HepG2 (cell line): ENCODE measurements at regions not wholly inside any gene's neighbourhood (a gene's known extent, or its start where the extent isn't known, plus 50 kb on each side); places are given as distances from the start of the nearest gene placed in this dataset.

Experiments
- ATAC-seq: fragments of 200-7000 bp; cut with Tn5 transposase; 3 replicates; pipeline ENCODE4 v1.9.1; 2020; ENCODE audit warnings: mild to moderate bottlenecking, moderate library complexity
- BruUV-seq: library from RNA; stranded (reverse); fragments of 400-500 nt; replicated peaks from 2 replicates; lab custom pipeline; 2021; lab: Mats Ljungman, UMichigan
- CTCF ChIA-PET: fragments of 300-600 bp; formaldehyde crosslinking; extraction: SDS; loops from one replicate; lab custom pipeline; 2021; ENCODE audit warnings: low total read pairs, inconsistent platforms, low intra/inter-chr PET ratio; lab: Yijun Ruan, JAX
- POLR2A ChIA-PET: fragments of 350-600 bp; sonication (Branson Sonifier 250); formaldehyde crosslinking; loops from one replicate; lab custom pipeline; 2020; ENCODE audit warnings: antibody characterized with exemption, inconsistent platforms; lab: Yijun Ruan, JAX
- DNase-seq: peaks from one replicate; pipeline ENCODE4 v3.0.0-alpha.2; 2015; ENCODE audit warnings: low spot score
- FAIRE-seq: peaks from 3 replicates; lab custom pipeline; 2011; peaks lifted over from hg19 to GRCh38; lab: Jason Lieb, UNC
- H2AFZ ChIP-seq: one replicate; pipeline ENCODE4 v1.6.1; 2011; ENCODE audit warnings: low read length, inconsistent platforms
- H3K27ac ChIP-seq: fragments of 300-600 bp; 3 replicates; pipeline ENCODE4 v1.8.0; 2011; ENCODE audit warnings: mixed run types, mild to moderate bottlenecking, mixed read lengths, low read length, inconsistent platforms; ENCODE audit not compliant: insufficient read depth; ENCODE audit errors: extremely low read length
- H3K27me3 ChIP-seq, 2 experiments: fragments of 200-600 bp in 1 of 2; 2 replicates in 1 of 2; 3 replicates in 1 of 2; pipeline versions ENCODE4 v1.6.0 to v1.8.0; 2011; ENCODE audit warnings: low read length in 2 of 2, mild to moderate bottlenecking in 2 of 2, moderate library complexity in 2 of 2, inconsistent platforms in 1 of 2; ENCODE audit not compliant: insufficient read depth in 2 of 2, control insufficient read depth in 1 of 2
- H3K36me3 ChIP-seq, 2 experiments: fragments of 200-600 bp in 1 of 2; replicated peaks in 1 of 2; 2 replicates in 1 of 2; 3 replicates in 1 of 2; pipeline versions ENCODE4 v1.5.1 to v1.8.0; 2011; ENCODE audit warnings: low read length in 2 of 2, inconsistent platforms in 1 of 2; ENCODE audit not compliant: insufficient read depth in 2 of 2, control insufficient read depth in 1 of 2
- H3K4me1 ChIP-seq: 2 replicates; pipeline ENCODE4 v1.5.1; 2012; ENCODE audit warnings: low read length, inconsistent platforms; ENCODE audit not compliant: insufficient read depth
- H3K4me2 ChIP-seq: 2 replicates; pipeline ENCODE4 v1.6.0; 2011; ENCODE audit warnings: low read depth, low read length, inconsistent platforms
- H3K4me3 ChIP-seq, 3 experiments: fragments of 200-600 bp in 1 of 3; sonication (generic), shearing (Covaris generic) in 1 of 3; replicated peaks in 1 of 3; 2 replicates each; pipeline ENCODE4 v1.5.1; 2011 to 2016; ENCODE audit warnings: low read length in 3 of 3, inconsistent platforms in 2 of 3, low read depth in 2 of 3, mild to moderate bottlenecking in 2 of 3, control low read depth in 1 of 3, mixed read lengths in 1 of 3; ENCODE audit not compliant: insufficient read depth in 1 of 3
- H3K79me2 ChIP-seq: one replicate; pipeline ENCODE4 v1.6.1; 2011; ENCODE audit warnings: low read length, inconsistent platforms; ENCODE audit not compliant: insufficient read depth
- H3K9ac ChIP-seq: 2 replicates; pipeline ENCODE4 v1.6.0; 2011; ENCODE audit warnings: mild to moderate bottlenecking, low read depth, low read length, inconsistent platforms; ENCODE audit not compliant: insufficient read depth
- H3K9me3 ChIP-seq: 2 replicates; pipeline ENCODE4 v1.5.1; 2012; ENCODE audit warnings: mild to moderate bottlenecking, low read length
- H4K20me1 ChIP-seq: 2 replicates; pipeline ENCODE4 v1.6.0; 2011; ENCODE audit warnings: inconsistent platforms, mild to moderate bottlenecking, low read length, moderate library complexity; ENCODE audit not compliant: insufficient read depth
- AHR ChIP-seq: IDR thresholded peaks from 2 replicates; pipeline ENCODE4 v1.6.1; 2018; ENCODE audit warnings: missing genetic modification reagents, missing compliant biosample characterization
- GMEB2 ChIP-seq: IDR thresholded peaks from 2 replicates; pipeline ENCODE4 v1.6.1; 2016; ENCODE audit warnings: missing biosample characterization, missing genetic modification reagents, low read depth
- HNF4A ChIP-seq: sonication (generic); formaldehyde crosslinking; IDR thresholded peaks from 2 replicates; pipeline ENCODE4 v1.4.0; 2020; ENCODE audit warnings: missing genetic modification reagents
- KDM6A ChIP-seq: IDR thresholded peaks from 2 replicates; pipeline ENCODE4 v1.6.1; 2016; ENCODE audit warnings: low read depth
- SALL1 ChIP-seq: sonication (generic); formaldehyde crosslinking; IDR thresholded peaks from 2 replicates; pipeline ENCODE4 v1.8.0; 2022; ENCODE audit warnings: mild to moderate bottlenecking, missing genetic modification reagents
- ZNF253 ChIP-seq: sonication (generic); formaldehyde crosslinking; IDR thresholded peaks from 2 replicates; pipeline ENCODE4 v1.8.0; 2022; ENCODE audit warnings: mild to moderate bottlenecking, missing genetic modification reagents, borderline replicate concordance
- ZNF780A ChIP-seq: sonication (generic); formaldehyde crosslinking; IDR thresholded peaks from 2 replicates; pipeline ENCODE4 v1.8.0; 2022; ENCODE audit warnings: mild to moderate bottlenecking, missing genetic modification reagents, moderate library complexity
- WGBS: methylation state at CpG from one replicate; pipeline ENCODE4 v1.1.6; 2017; ENCODE audit warnings: low lambda C conversion rate; 5-methylcytosine and 5-hydroxymethylcytosine counted together
- in situ Hi-C: cut with HindIII; loops from 2 replicates; pipeline ENCODE4 v1.10.0; 2017; ENCODE audit warnings: low pct_unique_long_range_greater_than_20kb; ENCODE audit not compliant: extremely low pct_ligation_motif_present
- intact Hi-C: fragments of 100-400 bp; cut with micrococcal nuclease; formaldehyde crosslinking; loops from one replicate; pipeline ENCODE4 v1.10.0; 2022; ENCODE audit not compliant: unreplicated experiment
- TF ChIP-seq, protein P1 (sequence below): sonication (generic); formaldehyde crosslinking; IDR thresholded peaks from 2 replicates; pipeline ENCODE4 v1.8.1; 2022; ENCODE audit warnings: mild to moderate bottlenecking, missing genetic modification reagents

DNA sequence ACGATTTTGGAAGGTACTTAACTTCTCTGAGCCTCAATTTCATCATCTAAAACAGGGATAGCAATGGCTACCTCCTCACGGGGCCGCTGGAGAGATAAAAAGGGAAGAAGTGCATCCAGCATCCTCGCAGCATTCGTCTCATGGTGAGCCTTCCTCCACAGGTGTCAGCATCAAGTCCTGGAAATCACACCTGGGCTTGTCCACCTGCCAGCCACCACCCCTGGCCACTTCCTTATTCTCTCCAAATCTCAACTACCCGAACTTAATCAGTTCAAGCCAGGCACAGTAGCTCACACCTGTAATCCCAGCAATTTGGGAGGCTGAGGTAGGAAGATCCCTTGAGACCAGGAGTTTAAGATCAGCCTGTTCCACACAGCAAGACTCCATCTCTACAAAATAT lies 234.5 kb downstream of the LY86 start (continued):
- TF ChIP-seq ZNF253 (CRISPR knock-in tag) = no peak
- TF ChIP-seq, protein P1, sequence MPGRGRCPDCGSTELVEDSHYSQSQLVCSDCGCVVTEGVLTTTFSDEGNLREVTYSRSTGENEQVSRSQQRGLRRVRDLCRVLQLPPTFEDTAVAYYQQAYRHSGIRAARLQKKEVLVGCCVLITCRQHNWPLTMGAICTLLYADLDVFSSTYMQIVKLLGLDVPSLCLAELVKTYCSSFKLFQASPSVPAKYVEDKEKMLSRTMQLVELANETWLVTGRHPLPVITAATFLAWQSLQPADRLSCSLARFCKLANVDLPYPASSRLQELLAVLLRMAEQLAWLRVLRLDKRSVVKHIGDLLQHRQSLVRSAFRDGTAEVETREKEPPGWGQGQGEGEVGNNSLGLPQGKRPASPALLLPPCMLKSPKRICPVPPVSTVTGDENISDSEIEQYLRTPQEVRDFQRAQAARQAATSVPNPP = no peak

DNA sequence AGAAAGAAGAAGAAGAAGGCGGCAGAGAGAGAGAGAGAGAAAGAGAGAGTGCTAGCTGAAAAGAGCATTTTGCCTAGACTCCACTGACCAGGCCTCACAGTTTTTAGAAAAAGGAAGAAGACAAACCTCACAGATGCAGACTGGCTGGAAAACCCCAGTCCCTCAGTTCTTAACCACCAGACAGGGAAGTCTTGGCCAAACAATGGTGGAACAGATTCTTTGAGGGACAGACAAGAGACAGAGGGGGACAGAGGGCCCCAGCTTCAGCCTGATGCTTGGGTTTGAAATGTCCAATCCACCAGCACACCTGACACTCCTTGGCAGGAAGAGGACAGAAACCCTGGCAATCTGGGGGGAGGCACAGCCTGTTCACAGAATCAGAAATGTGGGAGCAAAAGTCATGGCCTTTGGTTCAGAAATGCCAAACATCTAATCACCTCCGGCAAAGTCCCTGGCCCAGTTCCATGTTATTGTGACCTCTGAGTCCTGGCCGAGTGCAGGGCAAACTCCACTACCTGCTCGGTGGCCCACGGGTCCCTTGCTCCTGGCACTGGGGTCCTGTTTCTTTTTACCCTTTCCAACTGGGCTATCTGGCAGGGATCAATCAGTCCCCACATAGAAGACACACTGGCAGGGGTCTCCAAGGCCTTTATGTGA lies 235.2 kb downstream of the LY86 start:
- no peak for DNase-seq
- no peak overlapping the region for H3K27ac ChIP-seq
- peaks cover 9% of the 10 kb centered on the region; the same call in 1 of the 2 replicates for H3K4me1 ChIP-seq
- in situ Hi-C loops (no loop called here), intact Hi-C loops (no loop called here)
- no peak overlapping the region for H3K9ac ChIP-seq
- no peak overlapping the region for H3K4me3 ChIP-seq
- peaks cover 0 to 7% of the 10 kb centered on the region in 2 experiments; a peak in 1 of 5 replicates for H3K27me3 ChIP-seq
- FAIRE-seq = no peak
- BruUV-seq = no TSS peak
- CTCF ChIA-PET = no interaction called here
- H3K4me2 ChIP-seq = no peak overlapping the region
- H3K36me3 ChIP-seq = no peaks in the 10 kb centered on the region
- POLR2A ChIA-PET = no interaction called here
- no peaks in the 10 kb centered on the region for H3K9me3 ChIP-seq
- no peak for TF ChIP-seq ZNF780A (CRISPR knock-in tag)
- no peak for TF ChIP-seq AHR (CRISPR knock-in tag)
- no peak for TF ChIP-seq KDM6A
- TF ChIP-seq HNF4A (CRISPR knock-in tag) = peak; percentile 46
- peak; percentile 33; the same call in 1 of the 2 replicates for TF ChIP-seq SALL1 (CRISPR knock-in tag)
- TF ChIP-seq GMEB2 (CRISPR knock-in tag) = no peak
- WGBS = 23% methylated on average over 5 of the region's 5 CpGs
- no peaks in the 10 kb centered on the region for H4K20me1 ChIP-seq
- no peaks in the 10 kb centered on the region for H3K79me2 ChIP-seq
- ATAC-seq = peak; percentile 35; the same call in 1 of the 3 replicates
- no peak overlapping the region for H2AFZ ChIP-seq
